HG03565 (cell line): ENCODE measurements at regions not wholly inside any gene's neighbourhood (a gene's known extent, or its start where the extent isn't known, plus 50 kb on each side); places are given as distances from the start of the nearest gene placed in this dataset.
A peak's percentile ranks its signal among the peaks of the same experiment; 100 is the strongest.

Experiments used
- ATAC-seq: cut with Tn5 transposase; IDR thresholded peaks from one replicate; pipeline ENCODE4 v1.9.1; 2021; ENCODE audit warnings: mild to moderate bottlenecking, moderate library complexity; ENCODE audit not compliant: unreplicated experiment

DNA sequence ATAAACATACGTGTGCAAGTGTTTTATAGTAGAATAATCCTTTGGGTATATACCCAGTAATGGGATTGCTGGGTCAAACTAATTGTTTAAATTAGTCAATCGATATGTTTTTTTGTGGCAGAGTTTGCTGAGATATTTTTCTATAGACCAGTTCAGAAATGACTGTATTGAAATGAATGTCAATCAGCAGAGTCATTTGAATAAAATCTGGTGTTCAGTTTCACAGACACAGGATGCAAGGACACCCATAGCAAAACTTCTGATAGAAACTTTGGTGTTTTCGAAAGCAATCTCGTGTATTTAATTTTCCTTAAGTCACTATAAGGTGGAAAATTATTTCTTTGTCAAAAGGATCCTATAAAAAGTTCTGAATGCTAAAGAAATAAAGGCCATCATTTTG lies 434.4 kb downstream of the RAP2B start:
- ATAC-seq: no peak

DNA sequence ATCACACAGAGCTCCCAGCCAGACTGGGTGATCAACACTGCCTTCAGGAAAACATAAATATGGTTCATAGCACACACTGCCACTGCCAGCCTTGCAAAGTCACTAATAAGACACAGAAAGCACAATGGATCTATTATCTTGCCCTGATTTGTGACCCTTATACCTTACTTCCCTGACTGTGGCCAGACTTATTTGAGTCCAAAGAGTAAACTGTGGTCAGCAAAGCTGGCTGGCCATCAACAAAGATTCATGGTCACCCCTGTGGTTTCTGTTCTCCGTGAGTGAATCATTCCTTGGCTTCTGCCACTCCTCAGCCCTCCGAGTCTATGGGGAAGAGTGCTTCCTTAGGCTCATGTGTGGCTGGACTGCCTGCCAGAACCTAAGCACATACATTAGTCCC lies 437.7 kb downstream of the RAP2B start:
- no peak for ATAC-seq

DNA sequence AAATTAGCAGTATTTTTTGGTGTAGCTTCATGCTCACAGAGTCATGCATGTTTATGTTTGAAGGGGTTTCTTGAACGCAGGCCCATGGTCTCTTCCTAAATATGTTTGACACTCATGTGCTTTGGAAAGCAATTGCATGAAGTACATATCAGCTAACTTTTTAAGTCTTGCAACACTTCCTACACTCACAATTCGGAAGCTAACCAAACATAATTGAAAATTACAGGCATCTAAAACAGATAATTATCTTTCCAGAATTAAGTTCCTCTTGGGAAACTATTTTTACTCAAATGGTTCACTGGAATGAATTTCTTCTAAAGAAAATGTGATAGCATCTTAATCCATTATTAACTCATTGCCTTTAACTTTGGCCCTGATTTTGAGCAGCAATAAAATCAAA lies 438.9 kb downstream of the RAP2B start:
- ATAC-seq: no peak

DNA sequence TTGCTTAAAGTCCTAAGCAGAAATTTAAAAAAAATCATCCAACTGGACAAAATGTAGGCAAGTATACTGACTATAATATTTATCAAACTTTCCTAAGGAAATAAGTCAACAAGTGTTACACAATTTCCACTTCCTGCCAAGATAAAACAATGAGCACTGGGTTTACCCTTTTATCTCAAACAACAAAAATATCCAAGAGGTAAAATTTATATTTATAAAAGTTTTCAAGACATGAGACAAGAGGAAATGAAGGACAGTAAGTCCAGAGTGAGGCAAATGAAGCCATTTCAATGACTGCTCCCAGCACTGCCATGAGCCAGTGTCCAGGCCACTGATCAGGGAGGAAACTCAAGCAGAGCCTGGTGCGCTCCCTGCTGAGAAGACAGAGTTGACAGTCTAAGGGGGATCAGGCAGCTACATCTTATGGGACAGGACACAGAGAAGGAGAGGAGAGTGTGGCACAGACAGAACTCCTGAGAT lies 439.4 kb downstream of the RAP2B start:
- ATAC-seq: no peak

DNA sequence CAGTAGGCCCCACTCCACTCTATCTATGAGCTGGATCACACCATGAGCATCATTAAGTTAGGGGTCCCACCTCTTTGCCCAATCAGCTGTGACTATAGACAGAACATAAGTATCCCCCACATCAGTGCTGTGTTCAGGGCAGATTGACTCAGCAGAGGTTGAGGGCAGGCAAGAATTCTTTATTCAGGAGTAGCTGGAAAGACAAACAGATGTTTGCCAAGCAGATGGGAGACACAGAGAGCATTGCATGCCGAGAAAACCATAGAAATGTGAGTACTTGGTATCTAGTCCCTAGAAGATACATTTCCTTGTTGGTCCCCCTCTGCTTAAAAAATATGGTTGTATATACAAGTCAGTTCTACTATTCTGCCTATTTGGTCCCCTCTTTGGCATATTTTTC lies 440.8 kb downstream of the RAP2B start:
- ATAC-seq: no peak

DNA sequence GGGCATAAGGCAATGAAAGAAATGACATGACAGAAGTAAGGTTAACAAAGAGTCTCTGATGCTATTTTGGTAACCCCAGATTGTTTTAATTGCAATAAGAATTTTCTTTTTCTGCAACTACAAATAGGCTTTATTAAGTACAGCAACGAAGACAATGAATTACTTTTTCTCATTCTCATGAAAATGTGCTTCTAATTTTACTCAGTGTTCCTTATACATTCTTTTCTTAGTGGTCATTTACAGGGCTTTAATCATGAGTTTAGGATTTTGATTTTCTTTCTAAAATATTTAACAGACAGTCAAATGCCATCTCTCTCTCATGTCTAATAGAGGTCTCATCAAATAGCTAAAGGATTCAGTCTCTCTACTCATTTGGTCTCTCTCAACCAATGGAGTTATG lies 452.1 kb downstream of the RAP2B start:
- no peak for ATAC-seq

DNA sequence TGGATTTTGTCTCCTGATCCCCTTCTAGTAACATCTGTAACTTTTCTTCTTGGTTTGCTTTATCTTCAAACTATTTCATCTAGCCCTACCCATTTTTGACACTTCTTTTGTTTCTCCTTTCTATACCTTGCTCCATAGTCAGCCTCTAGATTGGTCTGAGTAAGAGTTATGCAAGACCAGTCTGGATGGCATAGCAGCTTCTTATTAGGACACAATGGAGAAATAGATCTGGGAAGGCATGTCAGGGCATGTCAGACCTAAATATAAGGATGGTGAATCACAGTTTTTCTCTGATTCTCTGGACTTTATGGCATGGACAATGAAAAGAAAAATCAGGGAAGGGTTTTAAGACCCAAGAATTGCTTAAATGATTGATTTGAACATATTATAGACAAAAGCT lies 452.5 kb downstream of the RAP2B start:
- ATAC-seq: no peak

DNA sequence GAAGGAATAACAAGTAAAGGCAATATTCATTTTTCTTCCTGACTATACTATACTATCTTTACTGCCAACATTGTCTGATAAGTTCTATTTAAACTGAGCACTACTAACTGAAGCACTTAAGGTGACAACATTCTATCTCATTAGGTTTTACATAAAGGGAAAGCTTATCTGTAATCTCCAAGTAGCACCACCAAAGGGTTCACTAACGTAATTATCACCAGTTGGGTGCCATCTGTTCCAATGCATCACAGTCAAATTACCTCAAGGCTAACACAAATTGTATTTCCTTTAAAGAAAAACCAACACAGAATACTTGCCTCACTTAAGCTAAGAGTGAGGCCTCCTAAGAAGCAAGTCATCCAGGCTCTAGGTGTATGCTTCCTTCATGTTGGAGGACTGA lies 453.8 kb downstream of the RAP2B start:
- ATAC-seq: no peak

DNA sequence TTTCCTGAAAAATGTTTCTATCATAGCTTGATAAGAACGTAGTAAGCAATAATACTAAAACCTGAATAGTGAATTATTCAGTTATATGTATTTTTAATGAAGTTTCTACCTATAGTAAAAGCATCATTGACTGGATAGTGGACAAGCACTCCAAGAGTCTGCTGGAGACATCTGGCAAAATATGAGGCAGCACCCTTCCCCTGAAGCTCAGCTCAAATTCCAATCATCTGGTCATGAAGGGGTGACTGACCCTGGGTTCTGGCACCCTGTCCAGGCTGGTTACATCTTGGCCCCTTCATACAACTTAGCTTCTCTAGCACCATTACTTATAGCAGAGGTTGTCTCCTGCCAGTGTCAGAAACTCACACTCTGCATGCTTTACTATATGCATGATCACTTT lies 455.4 kb downstream of the RAP2B start:
- no peak for ATAC-seq

DNA sequence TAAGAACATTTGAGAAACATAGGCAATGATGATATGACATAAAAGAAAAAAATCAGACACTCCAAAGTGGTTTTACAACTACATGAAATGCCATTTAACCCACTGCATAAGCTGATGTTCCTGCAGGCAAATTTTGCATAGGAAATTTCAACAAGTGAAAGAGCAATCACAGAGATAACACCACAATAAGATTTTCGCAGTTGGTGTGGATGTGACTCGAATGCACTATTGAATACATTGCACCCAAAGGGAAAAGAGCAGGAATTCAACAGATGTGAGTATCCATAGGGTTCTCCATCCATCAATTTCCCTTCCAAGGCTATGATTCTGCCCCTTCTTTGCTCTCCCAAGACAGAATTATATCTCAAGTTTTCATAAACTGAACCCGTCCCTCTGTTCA lies 456.1 kb downstream of the RAP2B start:
- no peak for ATAC-seq

DNA sequence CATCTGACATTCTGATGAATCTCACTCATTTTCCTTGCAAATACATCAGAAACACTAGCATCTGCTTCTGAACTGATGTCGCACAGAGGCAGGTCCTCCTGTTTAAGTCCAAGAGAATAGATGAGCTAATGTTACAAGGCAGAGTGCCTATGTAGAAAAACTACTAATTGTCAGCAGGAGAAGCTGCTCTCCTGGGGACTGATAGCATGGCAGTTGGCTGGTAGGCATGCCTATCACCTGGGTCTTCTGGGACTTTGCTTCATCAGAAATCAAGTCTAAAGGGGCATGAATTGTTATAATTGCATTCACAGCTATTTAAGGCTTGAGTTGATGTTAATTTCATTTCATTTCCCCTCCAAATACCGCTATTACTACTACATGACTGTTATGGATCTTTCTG lies 457.2 kb downstream of the RAP2B start:
- ATAC-seq: no peak

DNA sequence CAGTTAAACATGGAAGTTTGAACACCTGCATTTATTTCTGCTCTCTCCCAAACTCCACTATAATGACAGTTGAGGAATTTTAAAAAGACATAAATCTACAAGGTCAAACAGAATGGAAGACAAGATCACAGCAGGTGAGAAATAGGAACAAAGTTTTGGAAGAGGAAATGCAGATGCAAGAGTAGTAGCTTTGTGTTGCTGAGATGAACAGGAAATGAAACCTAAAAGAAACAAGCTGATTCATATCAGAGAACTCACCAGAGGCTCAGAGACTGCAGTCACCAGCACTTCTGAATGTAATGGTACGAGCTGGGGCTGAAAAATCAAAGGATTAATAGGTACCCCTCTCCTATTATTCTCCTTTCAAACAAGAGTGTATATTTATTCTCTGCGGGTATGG lies 459.9 kb downstream of the RAP2B start:
- ATAC-seq: peak; percentile 97

DNA sequence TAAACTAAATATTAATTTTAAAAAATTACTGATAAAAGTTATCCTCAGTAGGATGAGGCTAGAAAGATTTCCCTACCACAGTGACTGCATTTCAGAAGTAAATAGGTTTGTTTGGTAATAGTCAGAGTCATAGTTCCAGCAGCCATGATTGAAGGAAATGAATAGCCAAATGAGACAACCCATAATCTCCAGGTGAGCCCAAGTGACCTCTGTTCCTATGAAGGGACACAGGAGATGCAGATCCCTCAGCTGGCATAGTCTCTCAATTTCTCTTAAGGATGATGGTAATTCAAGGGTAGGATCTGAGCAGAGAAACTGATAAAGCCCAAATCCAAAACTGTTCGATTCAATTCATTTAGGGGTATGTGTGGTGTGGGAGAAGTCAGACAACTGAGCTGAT lies 461.8 kb downstream of the RAP2B start:
- ATAC-seq: no peak

DNA sequence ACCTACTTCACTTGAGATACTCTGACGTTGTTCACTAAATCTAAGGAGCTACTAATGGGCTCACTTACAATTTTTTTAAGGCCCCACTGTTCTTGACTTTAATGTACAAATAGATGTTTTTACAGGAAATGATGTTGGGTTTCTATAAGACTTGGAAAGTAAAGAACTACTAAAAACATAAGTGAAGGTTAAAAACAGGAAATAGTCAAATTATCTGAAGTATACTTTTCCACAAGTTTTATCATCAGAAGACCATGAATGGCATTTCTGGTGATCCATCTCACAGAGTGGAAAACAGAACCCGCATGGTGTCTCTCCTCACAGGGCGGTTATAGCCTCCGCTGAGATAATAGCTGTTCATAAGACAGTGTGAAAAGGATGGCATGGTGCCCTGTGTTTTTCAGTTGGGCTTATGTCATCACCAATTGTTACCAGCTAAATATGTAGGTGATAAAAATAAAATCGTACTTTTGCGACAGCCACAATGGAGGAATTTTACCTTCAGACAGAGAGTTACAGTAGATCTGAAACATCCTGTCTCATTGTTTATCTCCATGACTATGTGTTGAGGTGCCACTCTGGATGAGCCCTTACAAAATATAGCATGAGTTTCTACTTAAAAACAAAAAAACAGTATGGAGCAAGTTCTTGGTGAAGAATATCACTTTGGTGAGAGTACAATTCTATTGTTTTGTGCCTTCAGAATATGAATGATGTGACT lies 462.4 kb downstream of the RAP2B start:
- no peak for ATAC-seq

DNA sequence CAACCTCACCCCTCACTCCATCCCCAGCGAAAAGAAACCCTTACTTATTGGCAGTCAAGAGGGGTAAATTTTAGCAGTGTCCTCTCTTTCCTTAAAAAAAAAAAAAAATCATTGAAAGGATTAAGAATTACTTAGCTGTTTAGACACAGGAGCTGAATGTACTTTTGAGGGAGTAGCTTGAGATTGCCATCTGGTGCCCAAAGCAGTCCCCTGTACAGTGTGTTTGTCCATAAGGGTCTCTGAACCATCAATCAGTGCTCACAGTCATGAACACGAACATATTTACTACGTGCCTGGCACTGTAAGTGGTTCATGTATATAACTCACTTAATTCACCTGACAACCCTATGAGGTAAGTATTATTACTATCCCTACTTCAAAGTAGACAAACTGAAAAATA lies 463.5 kb downstream of the RAP2B start:
- ATAC-seq: no peak

DNA sequence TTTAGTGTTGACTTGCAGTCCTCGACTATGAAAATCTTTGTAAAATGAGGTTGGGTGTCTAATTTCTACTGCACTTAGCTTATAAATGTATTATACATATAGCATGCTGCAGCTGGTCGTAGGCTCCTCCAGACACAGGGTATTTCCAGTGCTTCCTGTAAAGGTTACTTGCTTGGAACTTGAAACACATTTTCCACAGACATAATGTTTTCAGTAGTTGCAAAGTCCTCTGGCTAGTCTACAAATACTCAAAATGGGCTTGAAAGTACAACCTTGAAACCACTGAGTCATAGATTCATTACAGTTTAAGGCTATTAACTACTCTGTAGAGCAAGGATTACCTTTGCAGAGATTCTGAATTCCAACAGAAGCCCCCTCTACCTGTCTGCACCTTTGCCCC lies 464.1 kb downstream of the RAP2B start:
- ATAC-seq: no peak

DNA sequence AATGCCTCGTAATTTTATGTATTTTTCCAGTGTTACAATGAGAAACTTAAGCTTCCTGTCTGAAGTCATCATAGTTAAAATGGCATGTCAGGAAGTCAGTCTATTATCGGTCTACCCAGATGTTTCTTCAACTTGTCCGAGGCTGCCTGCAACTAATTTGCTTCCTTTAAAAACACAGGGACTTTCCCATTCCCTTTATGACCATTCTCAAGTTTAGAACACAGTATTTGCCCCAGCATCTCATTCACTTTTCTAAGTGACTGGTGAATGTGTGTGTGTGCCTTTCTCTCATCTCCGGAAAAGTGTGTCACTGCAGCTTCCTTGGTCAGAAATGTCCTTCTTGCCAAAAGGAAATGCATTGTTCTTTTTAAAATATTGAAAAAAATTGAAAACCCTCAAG lies 466.6 kb downstream of the RAP2B start:
- peak; percentile 33 for ATAC-seq

DNA sequence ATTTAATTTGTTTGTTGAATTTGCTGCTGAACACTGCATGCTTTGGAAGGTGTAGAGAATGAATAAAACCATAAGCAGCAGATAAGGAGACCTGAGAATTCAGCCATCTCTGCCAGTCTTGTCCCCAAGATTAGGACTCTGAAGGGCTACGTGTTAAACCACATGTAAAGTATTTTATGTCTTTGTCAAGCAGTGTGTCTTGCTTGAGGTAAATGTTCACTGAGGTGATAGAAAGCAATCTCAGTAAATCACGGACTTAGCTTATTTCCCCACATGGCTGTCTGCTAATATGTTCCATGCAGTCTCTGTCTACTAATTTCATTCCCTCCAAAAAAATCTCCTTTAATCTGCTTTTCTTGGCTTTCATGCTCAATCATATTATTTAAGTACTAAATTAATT lies 467.1 kb downstream of the RAP2B start:
- ATAC-seq: no peak

DNA sequence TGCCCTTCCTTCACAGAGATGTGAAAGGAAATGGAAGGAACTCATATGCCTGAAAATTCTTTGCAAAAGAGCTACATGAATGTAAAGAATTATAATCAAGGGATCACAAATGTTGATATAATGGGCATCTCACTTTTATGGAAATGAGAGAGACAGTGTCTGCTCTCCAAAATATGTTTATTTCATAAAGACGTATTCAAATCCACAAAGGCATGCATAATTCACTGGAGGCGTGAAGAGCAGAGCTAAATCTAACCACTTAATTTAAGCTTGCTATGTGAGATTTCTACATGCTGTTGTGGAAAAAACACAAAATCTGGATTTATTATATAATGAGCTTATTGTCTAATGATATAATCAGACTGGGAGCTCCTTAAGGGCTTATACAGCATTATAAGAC lies 469.1 kb downstream of the RAP2B start:
- no peak for ATAC-seq

DNA sequence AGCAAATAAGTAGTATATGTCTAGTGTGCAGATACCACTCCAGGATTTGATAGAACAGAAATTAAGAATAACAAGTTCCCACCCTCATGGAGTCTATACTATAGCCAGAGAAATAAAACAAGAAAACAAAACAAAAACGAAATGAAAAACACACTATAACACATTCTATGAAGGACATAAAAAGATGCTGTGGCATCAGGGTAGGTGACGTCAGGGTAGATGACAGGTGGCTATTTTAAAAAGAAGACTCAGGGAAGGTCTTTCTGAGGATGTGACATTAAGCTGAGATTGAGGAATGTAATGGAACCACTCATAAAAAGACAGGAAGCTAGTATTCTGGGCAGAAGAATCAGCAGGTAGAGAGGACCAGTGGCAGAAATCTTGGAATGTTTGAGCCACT lies 469.6 kb downstream of the RAP2B start:
- no peak for ATAC-seq

DNA sequence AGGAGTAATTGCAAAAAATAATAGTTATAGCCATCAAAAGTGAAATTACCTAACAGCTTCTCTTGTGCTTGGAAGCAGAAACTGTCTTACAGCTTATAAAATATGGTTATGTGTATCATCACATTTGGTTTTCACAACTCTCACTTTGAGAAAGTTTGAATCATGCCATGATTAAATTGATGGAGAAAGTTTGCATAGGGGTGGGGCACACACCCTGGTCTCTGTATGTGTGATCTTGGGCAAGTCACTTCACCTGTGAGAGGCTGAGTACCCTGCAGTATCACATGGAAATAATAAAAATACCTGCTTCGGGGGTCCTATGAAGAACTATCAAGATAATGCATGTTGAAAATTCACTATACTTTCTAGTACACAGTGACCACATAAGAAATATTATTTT lies 471.4 kb downstream of the RAP2B start:
- no peak for ATAC-seq

DNA sequence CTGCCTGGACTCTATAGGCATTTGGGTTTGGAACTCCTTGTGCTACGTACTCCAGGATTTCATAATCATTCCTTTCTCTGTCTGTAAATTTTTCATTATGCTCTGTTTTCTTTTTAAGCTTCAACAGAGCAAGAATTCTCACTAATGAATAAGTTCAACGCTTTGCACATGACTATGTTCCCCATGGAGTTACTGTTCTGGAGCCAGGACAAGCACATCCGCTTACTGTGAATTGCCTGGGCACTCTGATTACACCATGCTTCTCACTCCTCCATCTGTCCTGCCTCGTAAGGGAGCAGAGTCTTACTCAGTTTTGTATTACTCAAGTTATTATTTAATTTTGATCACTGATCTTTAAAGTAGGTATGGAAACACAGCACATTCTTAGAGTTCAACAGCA lies 472.7 kb downstream of the RAP2B start:
- no peak for ATAC-seq

DNA sequence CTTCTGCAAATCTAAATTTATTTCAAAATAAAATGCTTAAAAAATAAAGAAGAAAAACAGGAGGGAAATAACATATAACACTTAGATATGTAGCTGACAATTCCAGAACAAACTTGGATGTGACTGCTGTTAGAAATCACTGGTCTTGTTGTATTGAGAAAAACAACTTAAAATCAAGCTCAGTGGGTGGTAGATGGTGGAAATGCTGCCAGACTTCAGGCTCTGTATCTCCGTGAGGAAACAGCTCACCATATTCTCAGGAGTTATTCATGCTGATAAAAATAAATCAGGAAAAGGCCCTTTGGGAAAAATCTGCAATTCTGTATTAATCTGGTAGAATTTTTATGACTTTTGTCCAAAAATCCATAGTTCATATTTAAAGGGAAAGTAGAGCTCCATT lies 477.6 kb downstream of the RAP2B start:
- ATAC-seq: no peak
